ENCODE measurements at regions not wholly inside any gene's neighbourhood (a gene's known extent, or its start where the extent isn't known, plus 50 kb on each side); places are given as distances from the start of the nearest gene placed in this dataset.

DNA sequence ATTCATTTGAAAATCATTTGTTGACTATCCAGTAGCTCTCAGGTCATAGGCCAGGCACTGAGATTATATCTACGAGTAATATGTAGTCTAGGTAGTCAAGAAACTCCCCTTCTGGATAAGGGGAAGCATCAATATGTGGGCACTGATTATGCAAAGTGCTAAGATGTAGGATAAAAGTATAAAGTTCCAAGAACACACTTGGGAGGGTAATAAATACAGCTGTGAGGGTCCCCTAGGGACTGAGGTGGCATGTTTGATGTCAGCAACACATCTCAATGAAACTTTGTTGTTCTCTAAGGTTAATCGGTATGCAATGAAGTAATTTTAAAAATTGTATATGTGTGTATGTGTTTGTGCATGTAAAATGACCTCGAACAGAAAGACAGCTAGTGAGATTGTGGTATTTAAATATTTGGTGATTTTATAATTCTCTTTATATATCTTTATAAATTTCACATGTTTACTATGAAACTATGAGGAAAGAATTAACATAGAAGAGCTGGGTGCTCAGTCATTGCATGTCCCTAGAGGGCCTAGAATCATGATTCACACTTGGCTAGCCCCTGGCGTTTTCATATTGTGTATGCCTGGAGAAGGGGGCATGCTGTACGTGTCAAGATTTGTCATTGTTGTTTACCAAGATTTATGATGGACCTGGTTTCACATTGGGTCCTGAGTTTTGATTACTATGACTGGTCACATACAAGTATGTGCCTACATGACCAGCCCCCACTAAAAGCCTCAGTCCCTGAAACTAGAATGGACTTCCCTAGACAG, 140.1 kb upstream of the DUSP10 start:
- no peak overlapping the region for H3K4me3 ChIP-seq (ENCODE audit: low read length)
- H3K4me1 ChIP-seq (ENCODE audit: low read length), result no peaks in the 10 kb centered on the region
- H3K9me3 ChIP-seq (replicated peaks; ENCODE audit: insufficient read depth, low read length), result no peaks in the 10 kb centered on the region
- no peak overlapping the region for H3K9ac ChIP-seq (ENCODE audit: low read length)
- H3F3A ChIP-seq (ENCODE audit: insufficient read depth, low read length), result no peaks in the 10 kb centered on the region
- H3K4me2 ChIP-seq (ENCODE audit: low read depth, low read length), result no peak overlapping the region
- H3K27ac ChIP-seq (ENCODE audit: low read length), result no peak overlapping the region
- no peak for TF ChIP-seq EZH2 (optimal IDR thresholded peaks at IDR 0.05; ENCODE audit: low read depth, low read length)
- TF ChIP-seq EZH2phosphoT487 (IDR thresholded peaks at IDR 0.05; ENCODE audit: low read length), result no peak
- TF ChIP-seq, protein P1, sequence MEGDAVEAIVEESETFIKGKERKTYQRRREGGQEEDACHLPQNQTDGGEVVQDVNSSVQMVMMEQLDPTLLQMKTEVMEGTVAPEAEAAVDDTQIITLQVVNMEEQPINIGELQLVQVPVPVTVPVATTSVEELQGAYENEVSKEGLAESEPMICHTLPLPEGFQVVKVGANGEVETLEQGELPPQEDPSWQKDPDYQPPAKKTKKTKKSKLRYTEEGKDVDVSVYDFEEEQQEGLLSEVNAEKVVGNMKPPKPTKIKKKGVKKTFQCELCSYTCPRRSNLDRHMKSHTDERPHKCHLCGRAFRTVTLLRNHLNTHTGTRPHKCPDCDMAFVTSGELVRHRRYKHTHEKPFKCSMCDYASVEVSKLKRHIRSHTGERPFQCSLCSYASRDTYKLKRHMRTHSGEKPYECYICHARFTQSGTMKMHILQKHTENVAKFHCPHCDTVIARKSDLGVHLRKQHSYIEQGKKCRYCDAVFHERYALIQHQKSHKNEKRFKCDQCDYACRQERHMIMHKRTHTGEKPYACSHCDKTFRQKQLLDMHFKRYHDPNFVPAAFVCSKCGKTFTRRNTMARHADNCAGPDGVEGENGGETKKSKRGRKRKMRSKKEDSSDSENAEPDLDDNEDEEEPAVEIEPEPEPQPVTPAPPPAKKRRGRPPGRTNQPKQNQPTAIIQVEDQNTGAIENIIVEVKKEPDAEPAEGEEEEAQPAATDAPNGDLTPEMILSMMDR (IDR thresholded peaks at IDR 0.05; ENCODE audit: low read length), result no peak
- H3K79me2 ChIP-seq (ENCODE audit: low read length), result no peaks in the 10 kb centered on the region
- DNase-seq, result no peak
- H4K20me1 ChIP-seq (ENCODE audit: insufficient read depth, low read length), result no peaks in the 10 kb centered on the region
- no peaks in the 10 kb centered on the region for H3K36me3 ChIP-seq (replicated peaks; ENCODE audit: insufficient read depth, low read length)
- no peaks in the 10 kb centered on the region for H3K27me3 ChIP-seq (replicated peaks; ENCODE audit: insufficient read depth, low read length)
- no peaks in the 10 kb centered on the region for H3K9me2 ChIP-seq (replicated peaks; ENCODE audit: insufficient read depth, low read length)
- no peak overlapping the region for H2AFZ ChIP-seq (ENCODE audit: low read length)

DNA sequence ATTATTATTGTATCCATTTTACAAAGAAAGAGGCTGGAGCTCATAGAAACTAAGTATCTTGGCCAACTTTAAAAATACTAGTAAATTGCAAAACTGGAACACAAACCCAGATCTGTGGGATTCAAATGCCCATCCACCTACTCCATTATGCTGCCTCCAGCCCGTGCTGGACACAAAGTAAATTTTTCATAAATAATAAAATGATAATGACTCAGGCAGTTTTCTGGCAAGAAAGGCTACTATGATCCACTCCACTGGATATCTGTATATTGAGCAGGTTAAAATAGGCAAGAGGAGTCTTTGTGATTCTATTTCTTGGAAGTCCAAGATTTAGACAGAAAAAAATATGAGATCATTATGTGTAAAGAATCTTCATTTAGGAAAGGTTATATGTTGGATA, 138.3 kb upstream of the DUSP10 start:
- Histone ChIP-seq H3K4me1 (ENCODE audit: low read length) (no peaks in the 10 kb centered on the region), H3K9ac (ENCODE audit: low read length) (no peak overlapping the region), H3K27me3 (replicated peaks; ENCODE audit: insufficient read depth, low read length) (no peaks in the 10 kb centered on the region), H3K79me2 (ENCODE audit: low read length) (no peaks in the 10 kb centered on the region), H4K20me1 (ENCODE audit: insufficient read depth, low read length) (no peaks in the 10 kb centered on the region), H3K9me2 (replicated peaks; ENCODE audit: insufficient read depth, low read length) (no peaks in the 10 kb centered on the region), H3K4me2 (ENCODE audit: low read depth, low read length) (no peak overlapping the region), H3K4me3 (ENCODE audit: low read length) (no peak overlapping the region), H3F3A (ENCODE audit: insufficient read depth, low read length) (no peaks in the 10 kb centered on the region), H3K36me3 (replicated peaks; ENCODE audit: insufficient read depth, low read length) (no peaks in the 10 kb centered on the region), H2AFZ (ENCODE audit: low read length) (no peak overlapping the region), H3K9me3 (replicated peaks; ENCODE audit: insufficient read depth, low read length) (no peaks in the 10 kb centered on the region), H3K27ac (ENCODE audit: low read length) (no peak overlapping the region)
- DNase-seq, result no peak
- TF ChIP-seq EZH2phosphoT487 (IDR thresholded peaks at IDR 0.05; ENCODE audit: low read length) (no peak), EZH2 (optimal IDR thresholded peaks at IDR 0.05; ENCODE audit: low read depth, low read length) (no peak)
- TF ChIP-seq, protein P1 (IDR thresholded peaks at IDR 0.05; ENCODE audit: low read length), result no peak

DNA sequence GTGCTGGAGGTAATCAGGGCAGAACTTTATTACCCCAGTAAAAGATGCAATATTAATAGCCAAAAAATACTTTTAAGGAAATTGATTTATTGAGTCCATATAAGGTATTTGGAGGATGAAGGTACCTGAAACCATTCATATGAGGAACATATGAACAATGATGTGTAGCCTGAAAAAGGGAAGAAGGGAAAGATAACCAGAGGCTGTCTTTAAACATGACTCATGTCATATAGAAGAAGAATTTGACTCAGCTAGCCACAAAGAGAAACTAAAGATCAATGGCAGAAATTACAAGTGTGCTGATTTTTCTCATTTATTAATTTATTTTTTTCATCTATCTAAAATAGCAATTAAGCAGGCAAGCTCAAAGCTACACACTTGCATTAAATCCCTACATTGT, 136.2 kb upstream of the DUSP10 start:
- Histone ChIP-seq H4K20me1 (ENCODE audit: insufficient read depth, low read length) (no peaks in the 10 kb centered on the region), H3K79me2 (ENCODE audit: low read length) (no peaks in the 10 kb centered on the region), H3K27ac (ENCODE audit: low read length) (no peak overlapping the region), H3K27me3 (replicated peaks; ENCODE audit: insufficient read depth, low read length) (no peaks in the 10 kb centered on the region), H3K4me1 (ENCODE audit: low read length) (no peaks in the 10 kb centered on the region), H3K4me3 (ENCODE audit: low read length) (no peak overlapping the region), H3F3A (ENCODE audit: insufficient read depth, low read length) (no peaks in the 10 kb centered on the region), H2AFZ (ENCODE audit: low read length) (no peak overlapping the region), H3K9ac (ENCODE audit: low read length) (no peak overlapping the region), H3K4me2 (ENCODE audit: low read depth, low read length) (no peak overlapping the region), H3K9me2 (replicated peaks; ENCODE audit: insufficient read depth, low read length) (no peaks in the 10 kb centered on the region), H3K9me3 (replicated peaks; ENCODE audit: insufficient read depth, low read length) (no peaks in the 10 kb centered on the region), H3K36me3 (replicated peaks; ENCODE audit: insufficient read depth, low read length) (no peaks in the 10 kb centered on the region)
- TF ChIP-seq EZH2phosphoT487 (IDR thresholded peaks at IDR 0.05; ENCODE audit: low read length) (no peak), EZH2 (optimal IDR thresholded peaks at IDR 0.05; ENCODE audit: low read depth, low read length) (no peak)
- TF ChIP-seq, protein P1 (IDR thresholded peaks at IDR 0.05; ENCODE audit: low read length), result no peak
- DNase-seq, result no peak
